GM12864 (cell line): ENCODE measurements at regions not wholly inside any gene's neighbourhood (a gene's known extent, or its start where the extent isn't known, plus 50 kb on each side); places are given as distances from the start of the nearest gene placed in this dataset.
A peak's percentile ranks its signal among the peaks of the same experiment; 100 is the strongest.
"Not testable (repeated sequence)": the region's sequence is repeated elsewhere in the genome, so short reads cannot be mapped to it uniquely, and the experiment has no call there.

ENCODE experiments used
- DNase-seq: peaks from one replicate; pipeline ENCODE4 v3.0.0-alpha.2; 2011; ENCODE audit warnings: low read depth
- H3K4me3 ChIP-seq: 2 replicates; pipeline ENCODE4 v1.5.1; 2011; ENCODE audit warnings: mild to moderate bottlenecking, low read depth, low read length, control low read depth
- CTCF ChIP-seq: IDR thresholded peaks from 2 replicates; pipeline ENCODE4 v1.5.1; 2011; ENCODE audit warnings: low read depth, mild to moderate bottlenecking, moderate library complexity, low read length, control low read depth, inconsistent platforms; ENCODE audit errors: missing control alignments

GRCh38 chr7:81492240-81492639, 277.6 kb downstream of the HGF start:
- no peak for TF ChIP-seq CTCF
- H3K4me3 ChIP-seq: no peak overlapping the region
- DNase-seq: no peak

- no peak for DNase-seq
- no peak overlapping the region for H3K4me3 ChIP-seq
- TF ChIP-seq CTCF: no peak
These were observed 278.3 kb downstream of the HGF start for GRCh38 chr7:81491573-81491972.

- no peak for TF ChIP-seq CTCF
- no peak overlapping the region for H3K4me3 ChIP-seq
- no peak for DNase-seq
These were observed 281.6 kb downstream of the HGF start for GRCh38 chr7:81488210-81488609.

- TF ChIP-seq CTCF: no peak
- no peak for DNase-seq
- no peak overlapping the region for H3K4me3 ChIP-seq
These were observed 282.3 kb downstream of the HGF start for GRCh38 chr7:81487516-81487915.

- DNase-seq: no peak
- no peak for TF ChIP-seq CTCF
- H3K4me3 ChIP-seq: no peak overlapping the region
These were observed 285.6 kb downstream of the HGF start for GRCh38 chr7:81484261-81484660.

- DNase-seq: no peak
- no peak overlapping the region for H3K4me3 ChIP-seq
- TF ChIP-seq CTCF: peak; percentile 41
These were observed 287.2 kb downstream of the HGF start for GRCh38 chr7:81482600-81483186.

GRCh38 chr7:81478664-81479063, 291.2 kb downstream of the HGF start:
- TF ChIP-seq CTCF: no peak
- no peak overlapping the region for H3K4me3 ChIP-seq
- DNase-seq: no peak

- not testable (repeated sequence) for DNase-seq
These were observed 291.6 kb downstream of the HGF start for GRCh38 chr7:81478201-81478600.

More at GRCh38 chr7:81478201-81478600, 291.6 kb downstream of the HGF start:
- not testable (repeated sequence) for H3K4me3 ChIP-seq
